IMR-90 (cell line): ENCODE measurements at regions not wholly inside any gene's neighbourhood (a gene's known extent, or its start where the extent isn't known, plus 50 kb on each side); places are given as distances from the start of the nearest gene placed in this dataset.

ENCODE experiments used
- CEBPB ChIP-seq: IDR thresholded peaks from 2 replicates; pipeline ENCODE4 v1.6.1; 2012; ENCODE audit warnings: low read depth, low read length, improper control_type of control experiment
- FOS ChIP-seq: fragments of 150-350 bp; IDR thresholded peaks from 2 replicates; pipeline ENCODE4 v1.6.1; 2016; ENCODE audit warnings: low read depth, low read length
- MAFK ChIP-seq: IDR thresholded peaks from 2 replicates; pipeline ENCODE4 v1.6.1; 2012; ENCODE audit warnings: low read depth, low read length, improper control_type of control experiment
- POLR2A ChIP-seq: IDR thresholded peaks from 2 replicates; pipeline ENCODE4 v1.6.1; 2012; ENCODE audit warnings: mild to moderate bottlenecking, low read depth, low read length
- RAD21 ChIP-seq: IDR thresholded peaks from 2 replicates; pipeline ENCODE4 v1.6.1; 2012; ENCODE audit warnings: low read length, improper control_type of control experiment
- RCOR1 ChIP-seq: IDR thresholded peaks from 2 replicates; pipeline ENCODE4 v1.6.1; 2012; ENCODE audit warnings: mild to moderate bottlenecking, low read length, improper control_type of control experiment; ENCODE audit not compliant: insufficient replicate concordance
- TF ChIP-seq, protein P1 (sequence below): conservative IDR thresholded peaks from 2 replicates; pipeline ENCODE4 v1.5.1; 2012; ENCODE audit warnings: mild to moderate bottlenecking, low read depth, low read length, improper control_type of control experiment
- TF ChIP-seq, protein P2 (sequence below): fragments of 150-350 bp; IDR thresholded peaks from 2 replicates; pipeline ENCODE4 v1.6.1; 2017; ENCODE audit warnings: mild to moderate bottlenecking, antibody characterized with exemption, low read length, low read depth

DNA sequence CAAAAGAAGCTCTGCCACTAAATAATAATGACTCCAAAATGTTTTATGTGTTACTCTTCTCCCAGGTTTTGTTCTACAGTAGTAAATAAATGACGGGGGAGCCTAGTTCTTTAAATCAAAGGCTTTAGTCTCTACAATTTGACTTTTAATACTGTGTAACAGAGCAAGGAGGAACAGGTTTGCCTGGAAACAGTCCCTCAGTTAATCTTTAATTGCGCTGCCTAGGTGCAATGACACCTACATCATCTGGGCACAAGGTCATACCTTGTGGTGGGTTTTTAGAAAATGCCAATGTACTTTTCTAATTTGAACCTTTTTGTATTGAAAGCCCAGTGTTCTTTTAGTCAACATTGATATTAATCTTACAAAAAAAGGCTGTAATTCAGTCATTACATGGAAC is 287.3 kb upstream of the SETBP1 start:
- no peak for TF ChIP-seq RAD21
- TF ChIP-seq, protein P1, sequence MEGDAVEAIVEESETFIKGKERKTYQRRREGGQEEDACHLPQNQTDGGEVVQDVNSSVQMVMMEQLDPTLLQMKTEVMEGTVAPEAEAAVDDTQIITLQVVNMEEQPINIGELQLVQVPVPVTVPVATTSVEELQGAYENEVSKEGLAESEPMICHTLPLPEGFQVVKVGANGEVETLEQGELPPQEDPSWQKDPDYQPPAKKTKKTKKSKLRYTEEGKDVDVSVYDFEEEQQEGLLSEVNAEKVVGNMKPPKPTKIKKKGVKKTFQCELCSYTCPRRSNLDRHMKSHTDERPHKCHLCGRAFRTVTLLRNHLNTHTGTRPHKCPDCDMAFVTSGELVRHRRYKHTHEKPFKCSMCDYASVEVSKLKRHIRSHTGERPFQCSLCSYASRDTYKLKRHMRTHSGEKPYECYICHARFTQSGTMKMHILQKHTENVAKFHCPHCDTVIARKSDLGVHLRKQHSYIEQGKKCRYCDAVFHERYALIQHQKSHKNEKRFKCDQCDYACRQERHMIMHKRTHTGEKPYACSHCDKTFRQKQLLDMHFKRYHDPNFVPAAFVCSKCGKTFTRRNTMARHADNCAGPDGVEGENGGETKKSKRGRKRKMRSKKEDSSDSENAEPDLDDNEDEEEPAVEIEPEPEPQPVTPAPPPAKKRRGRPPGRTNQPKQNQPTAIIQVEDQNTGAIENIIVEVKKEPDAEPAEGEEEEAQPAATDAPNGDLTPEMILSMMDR = no peak
- no peak for TF ChIP-seq MAFK
- no peak for TF ChIP-seq CEBPB
- TF ChIP-seq FOS = no peak
- no peak for TF ChIP-seq POLR2A
- TF ChIP-seq, protein P2, sequence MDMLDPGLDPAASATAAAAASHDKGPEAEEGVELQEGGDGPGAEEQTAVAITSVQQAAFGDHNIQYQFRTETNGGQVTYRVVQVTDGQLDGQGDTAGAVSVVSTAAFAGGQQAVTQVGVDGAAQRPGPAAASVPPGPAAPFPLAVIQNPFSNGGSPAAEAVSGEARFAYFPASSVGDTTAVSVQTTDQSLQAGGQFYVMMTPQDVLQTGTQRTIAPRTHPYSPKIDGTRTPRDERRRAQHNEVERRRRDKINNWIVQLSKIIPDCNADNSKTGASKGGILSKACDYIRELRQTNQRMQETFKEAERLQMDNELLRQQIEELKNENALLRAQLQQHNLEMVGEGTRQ = no peak
- TF ChIP-seq RCOR1 = no peak
